LoVo (cell line): ENCODE measurements at regions not wholly inside any gene's neighbourhood (a gene's known extent, or its start where the extent isn't known, plus 50 kb on each side); places are given as distances from the start of the nearest gene placed in this dataset.
"Not testable (repeated sequence)": the region's sequence is repeated elsewhere in the genome, so short reads cannot be mapped to it uniquely, and the experiment has no call there.

Source experiments
- DNase-seq: peaks from one replicate; pipeline ENCODE4 v3.0.0-alpha.2; 2016; ENCODE audit warnings: low spot score

DNA sequence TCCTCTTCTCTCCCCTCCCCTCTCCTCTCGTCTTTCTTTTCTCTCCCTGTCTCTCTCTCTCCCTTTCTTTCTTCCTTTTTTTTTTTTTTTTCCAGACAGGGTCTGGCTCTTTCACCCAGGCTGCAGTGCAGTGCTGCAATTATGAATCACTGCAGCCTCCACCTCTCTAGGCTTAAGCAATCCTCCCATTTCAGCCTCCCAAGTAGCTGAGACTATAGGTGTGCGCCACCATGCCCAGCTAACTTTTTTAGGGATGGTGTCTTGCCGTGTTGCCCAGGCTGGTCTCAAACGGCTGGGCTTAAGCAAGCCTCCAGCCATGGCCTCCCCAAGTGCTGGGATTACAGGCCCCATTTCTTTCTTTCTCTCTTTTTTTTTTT is 59.9 kb upstream of the NCOA3 start:
- no peak for DNase-seq

- not testable (repeated sequence) for DNase-seq
These were observed 58.6 kb upstream of the NCOA3 start for GRCh38 chr20:47443060-47443459.

- DNase-seq, result no peak
These were observed 57.1 kb upstream of the NCOA3 start for GRCh38 chr20:47444584-47444983.

- DNase-seq, result no peak
These were observed 56.4 kb upstream of the NCOA3 start for GRCh38 chr20:47445291-47445690.

- not testable (repeated sequence) for DNase-seq
These were observed 54.1 kb upstream of the NCOA3 start for GRCh38 chr20:47447350-47448296.

DNA sequence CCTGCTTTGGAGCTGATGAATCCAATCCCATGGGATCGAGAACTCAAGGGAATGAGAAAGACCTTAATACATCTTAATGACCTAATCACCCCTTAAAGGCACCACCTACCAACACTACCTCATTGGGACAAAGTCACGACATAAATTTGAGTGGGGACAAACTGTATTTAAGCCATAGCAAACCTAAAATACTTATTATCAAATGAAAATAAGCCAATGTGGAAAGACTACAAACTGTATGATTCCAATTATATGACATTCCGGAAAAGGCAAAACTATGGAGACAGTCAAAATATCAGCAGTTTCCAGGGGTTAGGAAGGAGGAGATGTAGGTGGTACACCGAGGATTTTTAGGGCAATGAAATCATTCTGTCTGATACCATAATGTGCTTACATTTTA is 53.3 kb upstream of the NCOA3 start:
- no peak for DNase-seq

- DNase-seq, result no peak
These were observed 50.1 kb upstream of the NCOA3 start for GRCh38 chr20:47451602-47451904.
